ENCODE measurements at regions not wholly inside any gene's neighbourhood (a gene's known extent, or its start where the extent isn't known, plus 50 kb on each side); places are given as distances from the start of the nearest gene placed in this dataset.

DNA sequence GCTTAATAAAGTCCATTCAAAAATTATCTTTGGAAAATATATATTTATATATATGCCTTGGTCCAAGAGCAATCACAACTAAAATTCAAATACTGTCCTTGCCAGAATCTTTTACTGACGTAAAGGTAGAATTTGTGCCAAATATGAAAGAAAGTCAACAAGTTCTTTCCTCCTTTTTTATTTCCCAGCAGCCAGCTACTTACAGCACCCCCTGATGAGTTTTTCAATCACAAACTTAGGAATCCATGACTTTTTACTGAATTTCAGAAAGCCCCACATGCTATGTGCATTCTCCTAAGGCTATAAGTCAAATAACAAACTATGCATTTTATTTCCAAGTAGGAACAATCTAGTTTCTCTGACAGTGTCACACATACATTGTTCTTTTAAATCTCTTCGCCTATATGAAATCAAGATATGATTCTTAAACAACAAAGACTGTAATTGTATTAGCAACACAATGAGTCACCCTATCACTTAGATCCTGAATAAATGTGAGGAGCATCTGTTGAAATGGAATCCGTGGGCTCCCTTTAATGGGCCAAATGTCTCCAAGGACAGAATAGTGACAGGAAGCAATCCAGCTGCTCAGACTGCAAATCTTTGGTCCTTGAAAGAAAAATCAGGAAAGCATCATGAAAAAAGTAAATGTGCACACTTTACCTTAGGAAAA, 271.4 kb downstream of the DUSP6 start:
- no peak for TF ChIP-seq CTCF (IDR thresholded peaks at IDR 0.05)
- no peak for DNase-seq (ENCODE audit: low spot score)
- ATAC-seq (ENCODE audit: low FRiP score) = no peak

DNA sequence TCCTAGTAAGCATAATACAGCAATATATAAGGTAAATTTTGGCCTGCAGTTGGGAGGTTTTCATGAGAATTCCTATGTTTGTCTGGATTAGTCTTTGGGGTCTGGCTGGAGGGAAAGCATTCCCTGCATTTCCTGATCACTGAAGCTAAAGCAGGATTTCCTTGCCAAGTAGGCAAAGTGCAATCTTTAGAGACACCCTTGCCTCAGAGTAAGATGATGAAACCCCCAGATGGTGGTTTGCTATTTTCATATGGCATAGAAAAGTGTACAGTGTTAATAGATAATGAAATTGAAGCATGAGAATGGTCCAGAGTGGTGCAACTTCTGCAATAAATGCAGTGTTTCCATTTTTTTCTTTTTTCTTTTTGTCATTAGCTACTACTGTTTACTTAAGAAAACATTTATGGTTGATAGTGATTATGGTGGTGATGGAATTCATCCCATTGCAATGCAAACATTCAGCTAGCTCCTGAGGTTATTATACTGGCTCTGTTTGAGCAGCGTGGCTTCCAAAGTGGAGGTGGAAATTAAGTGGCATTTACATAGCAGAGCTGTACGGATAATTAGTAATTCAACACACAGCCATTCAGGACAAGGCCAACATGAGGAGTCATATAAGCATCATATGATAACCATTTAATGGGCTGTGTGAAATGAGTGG, 276.3 kb downstream of the DUSP6 start:
- ATAC-seq (ENCODE audit: low FRiP score) (no peak), DNase-seq (ENCODE audit: low spot score) (no peak)
- no peak for TF ChIP-seq CTCF (IDR thresholded peaks at IDR 0.05)

DNA sequence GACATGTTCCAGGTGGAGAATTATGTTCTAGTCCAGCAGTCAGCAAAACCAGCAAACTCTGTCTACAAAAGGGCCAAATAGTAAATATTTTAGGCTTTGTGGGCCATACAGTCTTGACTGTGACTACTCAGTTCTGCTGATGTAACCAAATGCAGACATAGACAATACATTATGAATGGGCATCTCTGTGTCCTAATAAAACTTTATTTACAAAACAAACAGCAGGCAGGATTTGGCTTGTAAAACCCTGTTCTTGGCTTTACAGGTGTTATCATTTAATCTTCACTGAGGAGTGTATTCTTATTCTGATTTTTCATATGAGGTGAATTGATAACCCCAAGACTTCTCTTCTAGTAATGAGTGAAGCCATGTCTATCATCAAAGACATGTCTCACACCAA, 278.6 kb downstream of the DUSP6 start:
- TF ChIP-seq CTCF (IDR thresholded peaks at IDR 0.05) = no peak
- DNase-seq (ENCODE audit: low spot score) = no peak
- ATAC-seq (ENCODE audit: low FRiP score) = no peak

DNA sequence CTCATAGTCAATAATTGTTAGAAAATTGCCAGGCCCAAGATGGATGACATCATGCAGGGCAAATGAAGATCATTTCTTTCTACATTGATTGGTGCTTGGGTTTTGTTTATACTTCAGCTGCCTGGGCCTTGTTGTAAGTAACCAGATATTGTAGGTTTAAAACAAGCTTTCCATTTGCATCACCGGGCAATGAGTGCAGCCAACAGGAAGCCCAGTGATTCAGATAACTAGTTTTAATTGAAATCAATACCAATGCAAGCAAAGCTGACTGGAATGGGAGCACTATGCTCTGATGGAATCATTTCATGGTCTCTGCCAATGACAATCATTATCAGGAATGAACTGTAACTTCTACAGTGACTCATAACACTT, 279.3 kb downstream of the DUSP6 start:
- ATAC-seq (ENCODE audit: low FRiP score) = no peak
- no peak for DNase-seq (ENCODE audit: low spot score)
- no peak for TF ChIP-seq CTCF (IDR thresholded peaks at IDR 0.05)

DNA sequence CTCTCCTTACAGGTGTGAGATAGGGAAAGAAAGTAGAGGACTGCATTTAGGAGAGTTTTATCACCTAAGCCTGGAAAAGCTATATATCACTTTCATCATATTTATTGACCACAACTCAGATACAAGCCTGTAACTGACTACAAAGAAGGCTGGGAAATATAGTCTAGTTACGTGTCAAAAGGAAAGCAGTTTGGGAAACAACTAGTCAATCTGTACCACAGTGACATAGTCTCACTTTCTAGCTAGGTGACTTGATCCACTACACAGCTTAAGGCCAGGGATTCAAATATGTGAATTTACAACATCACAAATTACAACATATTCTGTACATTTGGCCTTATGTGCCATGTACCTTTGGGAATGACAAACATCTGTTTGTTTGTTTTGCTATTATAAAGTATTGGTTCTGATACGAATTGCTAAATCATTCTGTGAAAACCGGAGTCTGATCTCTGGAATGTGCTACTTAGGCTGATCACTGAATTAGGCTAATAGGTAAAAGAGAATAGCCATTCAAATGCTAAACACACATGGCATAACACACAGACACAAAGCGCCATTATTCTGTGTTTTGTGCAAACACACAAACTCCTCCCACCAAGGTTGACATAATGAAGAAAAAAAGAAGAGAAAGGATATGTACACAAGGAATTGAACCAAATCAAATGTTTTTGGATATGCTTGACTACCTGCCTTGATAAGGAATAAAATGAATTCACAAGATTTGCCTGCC, 279.8 kb downstream of the DUSP6 start:
- ATAC-seq (ENCODE audit: low FRiP score) = no peak
- TF ChIP-seq CTCF (IDR thresholded peaks at IDR 0.05) = no peak
- DNase-seq (ENCODE audit: low spot score) = no peak

DNA sequence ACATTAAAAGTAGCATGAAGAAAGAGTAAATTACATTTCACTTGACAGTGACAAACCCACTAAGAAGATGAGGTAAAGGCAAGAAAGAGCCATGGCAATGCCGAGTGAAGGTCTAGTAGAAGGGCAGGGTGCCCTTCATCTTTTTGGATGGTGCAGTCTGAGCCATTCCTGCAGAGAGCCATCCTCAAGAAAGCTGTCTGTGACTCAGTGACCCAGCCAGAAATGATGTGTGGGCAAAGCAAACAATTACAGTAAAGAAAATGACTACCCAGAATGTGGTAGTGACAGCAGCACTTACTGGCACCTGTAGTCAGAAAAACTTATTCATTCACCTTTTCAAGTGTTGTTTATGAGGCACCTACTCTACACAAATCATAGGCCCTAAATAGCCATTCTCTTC, 281.7 kb downstream of the DUSP6 start:
- DNase-seq (ENCODE audit: low spot score) = no peak
- TF ChIP-seq CTCF (IDR thresholded peaks at IDR 0.05) = no peak

More for the DNA sequence above, 281.7 kb downstream of the DUSP6 start:
- no peak for ATAC-seq (ENCODE audit: low FRiP score)
